GM19035 (cell line): ENCODE measurements at regions not wholly inside any gene's neighbourhood (a gene's known extent, or its start where the extent isn't known, plus 50 kb on each side); places are given as distances from the start of the nearest gene placed in this dataset.

ENCODE experiments used
- ATAC-seq: cut with Tn5 transposase; IDR thresholded peaks from one replicate; pipeline ENCODE4 v1.9.1; 2021; ENCODE audit not compliant: unreplicated experiment

DNA sequence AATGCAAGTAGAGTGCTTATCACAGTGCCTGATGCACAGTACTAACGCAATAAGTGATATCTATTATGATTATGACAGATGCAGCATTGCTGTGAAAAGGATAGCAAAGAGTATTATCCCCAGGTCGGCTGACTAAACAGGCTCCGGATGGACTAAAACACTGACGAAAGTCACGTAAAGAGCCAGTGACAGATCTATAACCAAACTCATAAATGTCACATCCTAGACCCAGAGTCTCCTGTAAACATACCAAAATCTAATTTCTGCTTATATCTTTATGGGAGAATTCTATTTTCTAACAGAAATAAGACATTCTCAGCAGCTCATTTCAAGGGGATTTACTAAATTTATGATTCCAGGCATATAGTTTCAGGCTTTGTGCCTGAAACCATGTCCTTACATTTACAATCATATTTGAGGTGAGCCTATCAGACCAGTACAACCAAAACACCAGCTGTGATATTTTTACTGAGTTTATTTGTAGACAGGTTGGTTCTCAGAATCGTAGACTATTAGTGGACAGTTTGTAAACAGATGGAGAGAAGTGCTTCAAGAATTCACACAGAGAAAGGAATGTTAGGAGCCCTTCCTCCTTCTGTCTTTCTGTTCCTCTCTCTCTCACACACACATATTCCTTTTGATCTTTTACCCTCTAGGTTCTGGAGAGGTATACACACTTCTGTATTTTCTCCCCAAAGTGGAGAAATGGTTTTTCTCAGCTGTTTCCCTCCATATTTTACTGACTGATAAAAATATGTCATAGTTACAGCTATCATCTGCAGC is 52.4 kb upstream of the WDR26 start:
- ATAC-seq = no peak

GRCh38 chr1:224488806-224489499 is 54.4 kb upstream of the WDR26 start:
- ATAC-seq = no peak

DNA sequence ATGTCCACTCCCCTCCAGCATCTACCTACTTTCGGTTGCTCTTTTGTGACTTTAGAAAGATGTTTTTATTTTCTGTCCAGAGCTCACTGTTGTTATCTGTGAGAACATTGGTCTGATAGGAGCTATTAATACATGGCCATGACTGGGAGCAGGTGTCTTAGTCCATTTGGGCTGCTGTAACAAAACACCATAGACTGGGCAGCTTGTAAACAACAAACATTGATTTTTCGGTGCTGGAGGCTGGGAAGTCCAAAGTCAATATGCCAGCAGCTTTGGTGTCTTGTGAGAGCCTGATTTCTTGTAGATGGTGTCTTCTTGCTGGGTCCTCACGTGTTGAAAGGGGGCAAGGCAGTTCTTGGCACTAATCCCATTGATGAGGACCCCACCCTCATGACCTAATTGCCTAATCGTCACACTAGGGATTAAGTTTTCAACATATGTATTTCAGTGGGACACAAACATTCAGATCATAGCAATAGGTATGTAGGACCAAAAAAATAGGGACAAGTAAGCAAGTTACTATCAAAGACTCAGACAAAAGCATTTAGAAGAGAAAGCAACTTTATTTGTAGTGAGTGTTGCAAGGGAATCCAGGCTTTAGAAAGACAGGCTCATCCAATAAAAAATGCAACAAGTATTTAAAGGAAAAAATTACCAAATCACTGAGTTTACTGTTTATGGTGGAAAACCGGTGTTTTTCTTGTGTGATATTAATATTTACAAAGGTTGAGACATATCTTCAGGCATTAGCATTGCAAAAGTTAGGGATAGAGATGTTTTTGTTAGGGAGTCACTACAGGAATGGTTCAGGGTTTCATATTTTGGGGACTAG is 55.2 kb upstream of the WDR26 start:
- ATAC-seq = no peak

GRCh38 chr1:224490549-224491537 is 56.2 kb upstream of the WDR26 start:
- ATAC-seq = no peak

GRCh38 chr1:224492015-224492414 is 57.4 kb upstream of the WDR26 start:
- ATAC-seq = no peak

GRCh38 chr1:224492632-224493031 is 58.0 kb upstream of the WDR26 start:
- ATAC-seq = no peak

DNA sequence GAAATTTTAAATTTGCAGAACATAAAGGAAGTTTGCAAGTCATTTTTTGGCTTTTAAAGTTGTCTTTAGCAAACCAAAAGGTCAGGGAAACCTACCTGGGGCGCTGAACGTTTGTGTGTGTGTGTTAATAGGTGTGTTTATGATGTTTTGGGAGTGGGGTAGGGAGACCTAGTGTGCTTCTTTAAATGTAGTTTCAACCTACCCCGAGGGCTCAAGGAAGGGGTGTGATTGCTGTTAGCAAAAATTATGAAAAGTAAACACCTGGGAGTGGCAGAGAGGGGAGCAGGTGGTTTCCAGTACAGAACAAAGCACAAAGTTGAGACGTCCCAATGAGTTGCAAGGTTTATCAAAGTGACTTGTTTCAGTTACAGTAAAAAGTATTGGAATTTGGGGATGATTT is 58.7 kb upstream of the WDR26 start:
- no peak for ATAC-seq

GRCh38 chr1:224494343-224494742 is 59.7 kb upstream of the WDR26 start:
- ATAC-seq = no peak

- ATAC-seq = no peak
These were observed 61.3 kb upstream of the WDR26 start for GRCh38 chr1:224495866-224496265.

GRCh38 chr1:224496826-224497225 is 62.2 kb upstream of the WDR26 start:
- no peak for ATAC-seq

DNA sequence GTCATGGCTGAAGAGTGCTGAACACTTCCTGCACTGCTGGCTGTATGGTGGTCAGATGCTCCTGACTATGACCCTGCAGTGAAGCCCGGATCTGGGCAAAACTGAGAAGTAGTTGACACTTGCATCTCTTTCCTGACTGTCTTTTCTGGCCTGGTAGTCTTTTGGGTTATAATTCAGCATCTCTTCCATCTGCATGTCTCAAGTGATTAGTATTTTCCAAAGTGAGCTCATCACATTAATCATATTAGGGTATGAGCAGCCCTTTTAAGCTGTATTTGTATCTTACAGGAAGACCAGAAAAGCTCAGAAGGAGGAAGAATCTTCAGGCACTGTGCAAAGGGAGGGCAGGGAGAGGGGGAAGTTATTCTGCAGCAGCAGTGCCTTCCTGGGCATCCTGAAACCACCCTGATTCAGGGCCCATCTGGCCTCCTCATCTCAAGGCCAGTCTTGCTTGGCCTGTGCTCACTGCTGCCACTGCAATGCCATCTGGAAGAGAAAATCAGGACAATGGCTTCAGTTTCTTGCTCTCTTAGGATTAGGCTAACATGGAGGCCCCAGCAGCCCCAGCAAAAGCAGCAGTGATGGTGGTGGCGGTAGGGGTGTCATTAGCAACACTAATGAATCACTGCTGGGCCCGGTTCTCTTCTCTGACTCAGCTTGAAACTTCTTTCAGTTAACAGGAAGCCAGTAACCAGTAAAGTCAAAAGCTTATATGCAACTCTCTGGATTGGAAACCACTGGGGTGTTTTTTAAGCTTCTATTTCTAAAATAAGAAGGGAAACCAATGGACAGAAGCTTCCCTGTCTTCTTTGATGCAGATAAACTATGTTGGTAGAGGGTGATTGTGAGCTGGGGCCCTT is 63.3 kb upstream of the WDR26 start:
- ATAC-seq = peak; percentile 97

DNA sequence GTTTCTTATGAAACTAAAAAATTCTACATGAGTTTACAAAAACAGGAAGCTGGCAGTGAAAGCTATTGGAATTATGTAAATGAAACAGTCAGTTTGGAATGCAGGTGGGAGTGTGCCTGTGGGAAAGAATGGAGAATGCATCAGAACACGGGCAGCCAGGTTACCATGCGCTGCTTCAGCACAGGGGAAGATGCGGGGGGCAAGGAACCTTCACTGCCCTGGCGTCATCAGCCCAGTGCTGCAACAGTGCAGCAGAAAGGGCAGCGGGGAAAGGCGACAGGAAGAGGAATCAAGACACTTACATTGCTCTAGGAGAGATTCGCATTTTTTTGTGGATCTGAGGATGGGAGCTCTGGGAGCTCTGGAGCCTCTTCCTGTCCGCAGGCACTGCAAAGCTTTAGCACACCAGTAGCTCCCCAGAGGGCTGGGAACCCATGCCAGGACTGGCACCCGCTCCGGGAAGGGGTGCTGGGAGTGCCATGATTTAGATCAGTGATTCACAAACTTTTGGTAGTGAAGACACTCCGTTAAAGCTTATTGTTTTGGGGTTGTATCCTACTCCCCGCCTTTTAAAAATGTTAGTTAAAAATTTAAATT is 64.1 kb upstream of the WDR26 start:
- ATAC-seq = peak; percentile 5

DNA sequence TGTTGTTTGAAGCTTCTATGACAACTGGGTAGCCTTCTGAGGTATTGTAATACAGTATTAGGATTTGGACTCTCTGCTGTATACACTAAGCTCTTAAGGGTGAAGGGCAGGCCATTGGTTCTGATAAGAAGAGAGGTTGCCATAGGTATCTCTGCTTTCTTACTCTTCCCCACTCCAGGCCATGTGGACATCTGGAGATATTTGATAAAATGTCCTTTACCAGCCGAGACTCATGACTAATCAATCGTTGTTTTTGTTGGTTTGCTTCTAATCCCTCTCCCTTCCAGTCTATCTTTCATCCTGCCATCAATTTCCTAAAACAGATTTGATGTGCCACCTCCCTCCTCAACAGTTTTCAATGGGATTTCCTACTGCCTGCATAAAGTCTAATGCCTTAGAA is 64.6 kb upstream of the WDR26 start:
- no peak for ATAC-seq

DNA sequence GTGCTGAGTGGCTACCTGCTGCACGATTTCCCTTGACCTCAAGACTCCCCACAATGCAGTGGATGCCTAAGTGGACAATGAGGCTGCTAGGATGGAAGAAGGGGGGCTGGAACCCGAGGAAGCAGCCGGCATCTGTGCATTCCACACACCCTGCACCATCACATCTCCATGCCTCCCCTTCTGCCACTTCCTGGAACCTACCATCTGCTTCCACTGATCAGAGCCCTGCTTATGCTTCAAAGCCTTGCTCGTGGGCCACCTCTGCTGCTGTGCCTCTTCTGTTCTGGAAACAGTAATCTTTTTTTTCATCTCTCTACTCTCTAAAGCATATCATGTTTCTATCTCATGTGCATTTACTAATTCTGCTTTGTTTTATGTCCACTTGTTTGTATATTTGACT is 66.2 kb upstream of the WDR26 start:
- ATAC-seq = no peak

DNA sequence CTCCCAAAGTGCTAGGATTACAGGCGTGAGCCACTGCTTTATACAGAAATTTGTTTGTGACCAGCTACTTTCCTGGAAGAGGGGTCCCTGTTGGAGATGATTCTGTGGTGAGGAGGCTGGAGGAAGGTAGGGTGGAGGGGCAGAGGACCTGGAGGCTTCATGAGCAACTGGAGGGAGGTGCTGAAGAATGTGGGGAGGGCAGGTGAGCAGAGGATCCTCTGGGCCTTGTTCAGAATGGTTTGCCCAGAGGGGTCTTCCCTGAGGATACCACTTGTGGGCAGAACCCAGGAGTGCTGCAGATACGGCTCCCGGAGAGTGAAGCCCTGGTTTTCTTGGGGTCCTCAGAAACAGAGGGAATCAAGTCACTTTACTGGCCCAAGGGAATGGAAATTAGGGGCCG is 67.2 kb upstream of the WDR26 start:
- no peak for ATAC-seq

DNA sequence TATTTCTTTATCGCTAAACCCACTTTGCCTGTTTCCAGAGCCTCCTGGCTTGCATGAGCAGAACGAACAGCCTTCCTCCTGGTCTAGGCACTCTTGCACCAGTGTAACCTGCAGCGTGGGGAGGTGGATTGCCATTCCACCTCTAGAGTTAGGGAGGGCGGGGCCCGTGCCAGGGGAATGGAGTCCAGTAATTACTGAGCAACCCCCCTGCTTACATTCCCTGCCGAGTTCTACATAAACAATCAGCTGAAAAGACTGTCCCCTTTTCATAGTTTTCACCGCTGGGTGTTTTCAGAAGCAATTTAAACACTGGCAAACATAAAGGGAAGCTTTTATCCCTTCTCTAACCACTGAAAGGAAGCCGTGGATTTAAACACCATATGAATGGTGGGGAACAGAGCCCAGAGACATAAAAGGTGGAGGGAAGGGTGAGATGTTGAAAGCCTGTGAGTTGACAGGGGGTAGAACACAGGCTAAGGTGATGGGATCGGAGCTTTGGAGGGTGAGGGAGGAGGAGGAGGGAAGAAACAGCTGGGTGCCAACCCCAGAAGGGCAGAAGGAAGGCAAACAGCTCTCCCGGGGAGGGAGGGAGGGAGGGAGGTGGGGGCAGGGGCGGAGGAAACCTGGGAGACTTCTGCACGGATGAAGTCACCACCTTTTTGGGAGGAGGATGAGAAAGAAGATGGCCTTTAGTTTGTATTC is 68.0 kb upstream of the WDR26 start:
- ATAC-seq = no peak

DNA sequence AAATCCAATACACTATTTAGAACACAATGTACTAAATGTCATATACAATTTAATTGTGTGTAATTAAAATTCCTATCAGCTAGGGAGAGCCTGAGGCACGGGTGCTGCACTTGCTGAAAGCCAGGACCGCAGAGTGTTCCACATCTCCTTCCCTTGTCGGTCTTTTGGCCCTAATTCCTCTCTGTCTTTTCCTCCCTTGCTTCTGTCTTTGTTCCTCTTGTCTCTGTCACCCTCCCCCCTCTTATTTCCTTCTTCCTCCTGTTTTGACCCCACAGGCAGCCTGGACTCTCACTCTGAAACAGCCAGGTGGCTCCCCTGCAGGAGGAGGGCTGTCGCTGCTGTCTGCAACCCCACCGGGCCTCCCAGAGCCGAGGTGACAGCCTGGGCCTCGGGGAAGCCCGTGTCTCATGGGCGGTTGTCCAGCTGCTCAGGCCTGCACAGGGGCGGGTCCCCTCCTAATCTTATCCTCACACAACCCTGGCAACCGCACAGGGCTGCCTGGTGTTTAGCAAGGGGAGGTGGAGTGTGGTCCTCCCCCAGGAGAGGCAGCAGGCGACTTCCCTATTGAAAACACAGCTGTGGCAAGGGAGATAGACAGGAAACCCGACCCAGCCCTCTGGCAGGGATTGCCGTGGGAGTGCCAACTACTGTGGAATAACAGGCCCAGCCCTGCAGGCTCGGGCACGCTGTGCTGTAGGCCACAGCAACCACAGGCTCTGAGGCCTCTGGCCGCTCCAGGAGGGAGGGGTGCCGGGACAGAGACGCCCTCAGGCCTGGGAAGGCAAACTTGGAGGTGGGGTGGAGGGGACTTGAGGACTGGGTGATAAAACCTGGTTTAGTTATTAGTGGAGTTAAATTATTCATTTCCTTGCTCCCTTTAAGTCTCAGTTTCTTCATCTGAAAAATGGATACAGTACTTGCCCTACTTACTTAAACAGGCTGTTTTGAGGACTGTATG is 68.8 kb upstream of the WDR26 start:
- ATAC-seq = peak; percentile 94
